ENCODE measurements at regions not wholly inside any gene's neighbourhood (a gene's known extent, or its start where the extent isn't known, plus 50 kb on each side); places are given as distances from the start of the nearest gene placed in this dataset.
"Not testable (repeated sequence)": the region's sequence is repeated elsewhere in the genome, so short reads cannot be mapped to it uniquely, and the experiment has no call there.

DNA sequence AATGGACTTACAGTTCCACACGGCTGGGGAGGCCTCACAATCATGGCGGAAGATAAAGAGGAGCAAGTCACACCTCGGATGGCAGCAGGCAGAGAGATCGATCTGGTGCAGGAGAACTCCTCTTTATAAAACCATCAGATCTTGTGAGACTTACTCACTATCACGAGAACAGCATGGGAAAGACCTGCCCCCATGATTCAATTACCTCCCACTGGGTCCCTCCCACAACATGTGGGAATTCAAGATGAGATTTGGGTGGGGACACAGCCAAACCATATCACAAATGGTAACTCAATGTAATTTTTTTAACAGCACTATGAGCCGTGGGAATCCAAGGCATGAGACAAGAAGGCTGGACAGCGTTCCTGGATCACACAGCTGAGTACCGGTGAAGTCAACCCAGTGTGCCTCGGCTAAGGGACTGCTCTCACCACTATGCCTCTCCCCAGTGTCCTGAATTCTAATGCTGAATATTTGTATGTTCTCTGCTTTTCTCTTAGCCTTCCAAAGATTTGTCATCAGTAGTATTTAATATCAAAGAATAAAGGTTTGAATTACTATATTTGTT is 84.3 kb downstream of the IRS2 start:
- H3K27ac ChIP-seq; intact Hi-C loops (cut with DNase I); DNase-seq; H3K9me3 ChIP-seq; H3K36me3 ChIP-seq; H3K27me3 ChIP-seq; H3K4me1 ChIP-seq; H3K4me3 ChIP-seq; H3K9ac ChIP-seq (ENCODE audit: low read depth in 2 of 2, low read length in 2 of 2): not testable (repeated sequence)

DNA sequence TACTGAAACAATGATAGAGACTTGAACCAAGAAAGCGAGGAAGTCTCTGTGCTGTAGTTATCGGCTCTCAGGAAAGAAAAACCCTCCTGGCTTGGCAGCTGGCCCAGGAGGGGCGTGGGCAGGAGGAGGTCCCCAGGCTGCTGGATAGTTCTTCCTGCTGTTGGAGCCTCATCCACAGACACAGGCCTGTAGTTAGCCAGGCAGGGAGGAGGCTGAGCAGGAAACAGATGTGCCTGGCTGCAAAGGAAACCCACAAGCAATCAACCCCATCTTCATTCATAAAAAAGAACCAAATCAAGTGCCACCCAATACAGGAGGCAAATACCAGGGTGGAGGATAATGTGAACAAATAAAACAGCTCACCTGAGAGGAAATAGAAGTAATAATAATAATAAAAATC is 86.2 kb downstream of the IRS2 start:
- Histone ChIP-seq H3K27me3 (no peaks in the 10 kb centered on the region), H3K4me1 (no peaks in the 10 kb centered on the region), H3K9ac (ENCODE audit: low read depth in 2 of 2, low read length in 2 of 2) (peak overlapping the region in 1 of 2 donors; percentile 31), H3K36me3 (no peaks in the 10 kb centered on the region), H3K4me3 (no peak overlapping the region), H3K27ac (peak overlapping the region; percentile 49), H3K9me3 (no peaks in the 10 kb centered on the region)
- intact Hi-C loops (cut with DNase I): no loop called here
- TF ChIP-seq, protein P1, sequence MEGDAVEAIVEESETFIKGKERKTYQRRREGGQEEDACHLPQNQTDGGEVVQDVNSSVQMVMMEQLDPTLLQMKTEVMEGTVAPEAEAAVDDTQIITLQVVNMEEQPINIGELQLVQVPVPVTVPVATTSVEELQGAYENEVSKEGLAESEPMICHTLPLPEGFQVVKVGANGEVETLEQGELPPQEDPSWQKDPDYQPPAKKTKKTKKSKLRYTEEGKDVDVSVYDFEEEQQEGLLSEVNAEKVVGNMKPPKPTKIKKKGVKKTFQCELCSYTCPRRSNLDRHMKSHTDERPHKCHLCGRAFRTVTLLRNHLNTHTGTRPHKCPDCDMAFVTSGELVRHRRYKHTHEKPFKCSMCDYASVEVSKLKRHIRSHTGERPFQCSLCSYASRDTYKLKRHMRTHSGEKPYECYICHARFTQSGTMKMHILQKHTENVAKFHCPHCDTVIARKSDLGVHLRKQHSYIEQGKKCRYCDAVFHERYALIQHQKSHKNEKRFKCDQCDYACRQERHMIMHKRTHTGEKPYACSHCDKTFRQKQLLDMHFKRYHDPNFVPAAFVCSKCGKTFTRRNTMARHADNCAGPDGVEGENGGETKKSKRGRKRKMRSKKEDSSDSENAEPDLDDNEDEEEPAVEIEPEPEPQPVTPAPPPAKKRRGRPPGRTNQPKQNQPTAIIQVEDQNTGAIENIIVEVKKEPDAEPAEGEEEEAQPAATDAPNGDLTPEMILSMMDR (IDR thresholded peaks at IDR 0.05): no peak
- peak; percentile 96 for DNase-seq

DNA sequence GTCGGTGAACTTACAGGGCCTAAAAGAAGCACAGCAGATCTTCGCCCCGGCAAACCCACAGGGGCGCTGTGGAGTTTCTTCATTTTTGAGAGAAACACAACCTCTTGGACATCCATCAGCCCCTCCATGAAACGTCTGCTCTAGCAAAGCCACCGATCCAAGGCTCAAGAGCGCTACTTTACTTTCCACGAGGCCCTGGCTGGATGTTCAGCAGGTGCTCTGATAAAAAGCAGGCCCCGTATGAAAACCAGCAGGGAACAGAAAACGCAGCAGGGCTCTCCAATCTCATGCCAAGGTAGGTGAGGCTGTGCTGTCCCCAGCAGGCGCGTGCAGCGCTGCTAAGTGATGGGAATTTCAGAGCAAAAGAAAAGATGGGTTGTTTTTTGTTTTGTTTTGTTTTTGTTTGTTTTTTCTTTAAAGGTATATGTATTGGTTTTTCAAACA is 86.7 kb downstream of the IRS2 start:
- intact Hi-C loops (cut with DNase I): no loop called here
- no peaks in the 10 kb centered on the region for H3K27me3 ChIP-seq
- peak overlapping the region in 1 of 2 donors; percentile 31 for H3K9ac ChIP-seq (ENCODE audit: low read depth in 2 of 2, low read length in 2 of 2)
- no peaks in the 10 kb centered on the region for H3K36me3 ChIP-seq
- H3K27ac ChIP-seq: peak overlapping the region; percentile 49
- H3K9me3 ChIP-seq: no peaks in the 10 kb centered on the region
- TF ChIP-seq, protein P1 (IDR thresholded peaks at IDR 0.05): no peak
- DNase-seq: no peak
- no peaks in the 10 kb centered on the region for H3K4me1 ChIP-seq
- no peak overlapping the region for H3K4me3 ChIP-seq

DNA sequence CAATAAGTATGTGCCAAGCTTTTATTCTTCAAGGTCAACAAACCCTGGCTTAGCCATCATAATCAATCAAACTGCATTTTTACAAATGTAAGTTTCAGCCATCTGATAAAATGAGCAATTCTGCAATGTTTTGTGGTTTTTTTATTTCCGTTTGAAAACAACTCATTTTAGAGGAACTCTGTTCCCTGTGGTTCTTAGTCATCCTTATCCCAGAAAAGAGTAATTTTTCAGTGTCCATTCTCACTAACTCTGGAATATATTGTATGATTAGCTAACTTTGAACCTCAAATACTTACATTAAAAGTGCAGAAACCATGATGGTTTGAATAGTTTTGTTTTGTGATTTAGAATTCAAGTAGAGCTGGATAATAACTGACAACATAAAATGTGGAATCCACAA is 87.6 kb downstream of the IRS2 start:
- no peaks in the 10 kb centered on the region for H3K36me3 ChIP-seq
- H3K27ac ChIP-seq: peak overlapping the region; percentile 49
- no peaks in the 10 kb centered on the region for H3K4me1 ChIP-seq
- no peaks in the 10 kb centered on the region for H3K9me3 ChIP-seq
- H3K9ac ChIP-seq (ENCODE audit: low read depth in 2 of 2, low read length in 2 of 2): no peak overlapping the region
- no peaks in the 10 kb centered on the region for H3K27me3 ChIP-seq
- intact Hi-C loops (cut with DNase I): no loop called here
- TF ChIP-seq, protein P1 (IDR thresholded peaks at IDR 0.05): no peak
- H3K4me3 ChIP-seq: no peak overlapping the region
- DNase-seq: no peak

DNA sequence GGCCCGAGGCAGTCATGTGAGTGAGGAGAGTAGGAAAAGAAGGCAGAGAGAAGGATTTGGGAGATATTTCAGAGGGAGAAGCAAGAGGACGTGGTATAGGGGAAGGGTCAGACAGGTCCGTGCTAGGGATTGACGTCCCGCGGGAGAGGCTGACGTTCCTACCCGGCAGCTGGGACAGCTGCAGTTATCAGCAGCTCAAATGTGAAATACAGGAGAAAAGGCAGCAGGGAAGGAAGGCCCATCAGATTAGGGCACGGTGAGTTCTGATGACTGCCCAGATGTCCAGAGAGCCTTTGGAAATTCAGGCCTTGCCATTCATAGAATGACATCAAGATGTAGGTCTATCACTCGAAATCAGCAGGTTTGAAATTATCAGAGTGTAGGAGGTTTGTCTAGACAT is 88.4 kb downstream of the IRS2 start:
- intact Hi-C loops (cut with DNase I): no loop called here
- H3K9ac ChIP-seq (ENCODE audit: low read depth in 2 of 2, low read length in 2 of 2): no peak overlapping the region
- H3K4me3 ChIP-seq: no peak overlapping the region
- H3K27ac ChIP-seq: no peak overlapping the region
- H3K27me3 ChIP-seq: no peaks in the 10 kb centered on the region
- no peaks in the 10 kb centered on the region for H3K4me1 ChIP-seq
- TF ChIP-seq, protein P1 (IDR thresholded peaks at IDR 0.05): no peak
- no peaks in the 10 kb centered on the region for H3K36me3 ChIP-seq
- no peaks in the 10 kb centered on the region for H3K9me3 ChIP-seq
- no peak for DNase-seq

DNA sequence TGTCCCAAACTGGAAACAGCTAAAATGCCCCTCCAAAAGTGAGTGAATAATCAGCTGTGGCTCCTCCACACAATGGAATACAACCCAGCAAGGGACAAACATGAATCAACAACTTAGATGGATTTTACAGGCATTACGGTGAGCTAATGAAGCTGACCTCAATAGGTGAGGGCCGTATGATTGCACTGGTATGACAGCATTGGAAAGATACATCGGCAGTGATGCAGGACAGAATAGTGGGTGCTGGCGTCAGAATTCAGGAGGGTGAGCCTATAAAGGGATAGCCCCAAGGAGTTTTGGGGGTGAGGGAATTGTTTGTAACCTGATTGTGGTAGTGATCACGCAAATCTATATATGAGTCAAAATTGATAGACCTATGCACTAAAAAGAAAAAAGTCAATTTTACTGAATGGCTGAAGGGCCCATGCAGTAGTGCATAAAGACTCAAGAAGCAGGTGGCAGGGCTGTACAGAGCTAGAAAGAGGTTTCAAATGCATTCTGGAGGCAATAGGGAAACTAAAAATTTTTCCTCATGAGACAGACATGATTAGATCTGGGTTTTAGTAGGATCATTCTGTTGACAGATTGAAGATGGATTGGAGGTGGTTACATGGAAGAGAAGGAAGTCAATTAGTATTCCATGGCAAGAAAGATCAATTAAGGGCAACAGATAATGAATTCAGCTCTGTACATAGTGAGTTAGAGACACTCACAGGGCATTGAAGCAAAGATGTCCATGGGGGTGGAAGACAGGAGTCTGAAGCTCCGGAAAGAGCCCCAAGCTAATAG is 90.8 kb downstream of the IRS2 start:
- H3K4me3 ChIP-seq: no peak overlapping the region
- no peaks in the 10 kb centered on the region for H3K9me3 ChIP-seq
- no peaks in the 10 kb centered on the region for H3K4me1 ChIP-seq
- H3K27ac ChIP-seq: no peak overlapping the region
- no peak overlapping the region for H3K9ac ChIP-seq (ENCODE audit: low read depth in 2 of 2, low read length in 2 of 2)
- DNase-seq: no peak
- TF ChIP-seq, protein P1 (IDR thresholded peaks at IDR 0.05): no peak
- intact Hi-C loops (cut with DNase I): no loop called here
- no peaks in the 10 kb centered on the region for H3K27me3 ChIP-seq
- no peaks in the 10 kb centered on the region for H3K36me3 ChIP-seq
